Fibroblast of villous mesenchyme (primary cell): ENCODE measurements at regions not wholly inside any gene's neighbourhood (a gene's known extent, or its start where the extent isn't known, plus 50 kb on each side); places are given as distances from the start of the nearest gene placed in this dataset.

ENCODE experiments used
- DNase-seq: peaks from one replicate; pipeline ENCODE4 v3.0.0-alpha.2; 2010; ENCODE audit warnings: low read depth
- H3K4me3 ChIP-seq: 2 replicates; pipeline ENCODE4 v1.5.1; 2011; ENCODE audit warnings: low read depth, mild to moderate bottlenecking, low read length
- TF ChIP-seq, protein P1 (sequence below): IDR thresholded peaks from 2 replicates; pipeline ENCODE4 v1.5.1; 2012; ENCODE audit warnings: low read depth, mild to moderate bottlenecking, low read length; ENCODE audit not compliant: insufficient read depth

DNA sequence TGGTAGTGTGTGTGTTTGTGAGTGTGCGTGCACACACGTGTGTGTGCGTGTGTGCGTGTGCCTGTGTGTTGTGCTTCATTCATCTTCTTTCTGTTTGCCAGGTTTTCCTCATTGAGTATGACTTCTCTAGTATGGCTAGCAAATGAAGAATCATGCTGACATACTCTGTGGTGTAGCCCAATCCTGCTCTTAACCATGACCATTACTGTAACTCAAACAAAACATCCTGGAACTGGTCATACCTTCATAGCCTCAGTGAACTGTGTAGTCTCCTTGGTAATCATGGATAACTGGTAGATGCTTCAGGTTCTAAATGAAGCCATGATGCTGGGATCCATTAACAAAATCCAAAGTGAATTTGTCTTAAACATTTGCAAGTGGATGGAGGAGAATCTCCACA lies 1117.7 kb downstream of the BCL11B start:
- no peak for DNase-seq
- TF ChIP-seq, protein P1, sequence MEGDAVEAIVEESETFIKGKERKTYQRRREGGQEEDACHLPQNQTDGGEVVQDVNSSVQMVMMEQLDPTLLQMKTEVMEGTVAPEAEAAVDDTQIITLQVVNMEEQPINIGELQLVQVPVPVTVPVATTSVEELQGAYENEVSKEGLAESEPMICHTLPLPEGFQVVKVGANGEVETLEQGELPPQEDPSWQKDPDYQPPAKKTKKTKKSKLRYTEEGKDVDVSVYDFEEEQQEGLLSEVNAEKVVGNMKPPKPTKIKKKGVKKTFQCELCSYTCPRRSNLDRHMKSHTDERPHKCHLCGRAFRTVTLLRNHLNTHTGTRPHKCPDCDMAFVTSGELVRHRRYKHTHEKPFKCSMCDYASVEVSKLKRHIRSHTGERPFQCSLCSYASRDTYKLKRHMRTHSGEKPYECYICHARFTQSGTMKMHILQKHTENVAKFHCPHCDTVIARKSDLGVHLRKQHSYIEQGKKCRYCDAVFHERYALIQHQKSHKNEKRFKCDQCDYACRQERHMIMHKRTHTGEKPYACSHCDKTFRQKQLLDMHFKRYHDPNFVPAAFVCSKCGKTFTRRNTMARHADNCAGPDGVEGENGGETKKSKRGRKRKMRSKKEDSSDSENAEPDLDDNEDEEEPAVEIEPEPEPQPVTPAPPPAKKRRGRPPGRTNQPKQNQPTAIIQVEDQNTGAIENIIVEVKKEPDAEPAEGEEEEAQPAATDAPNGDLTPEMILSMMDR = no peak
- no peak overlapping the region for H3K4me3 ChIP-seq

DNA sequence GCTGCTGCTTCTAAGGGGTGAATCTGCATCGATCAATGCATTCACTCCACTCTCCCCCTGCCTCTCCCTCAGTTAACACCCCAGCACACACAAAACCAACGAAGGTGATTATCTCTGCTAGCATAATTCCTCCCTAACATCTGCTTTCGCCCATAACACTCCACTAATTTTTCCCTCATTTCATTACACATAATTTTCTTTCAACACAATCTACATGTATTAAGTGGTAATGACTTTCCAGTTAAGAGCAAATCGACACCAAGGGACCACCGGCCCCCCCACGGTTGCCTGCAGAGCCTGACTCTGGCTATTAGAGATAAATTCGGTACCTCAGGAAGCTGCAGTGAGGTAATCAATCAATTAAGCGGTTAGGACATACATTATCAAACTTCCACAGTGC lies 1115.6 kb downstream of the BCL11B start:
- no peak for DNase-seq
- TF ChIP-seq, protein P1 = no peak
- no peak overlapping the region for H3K4me3 ChIP-seq

DNA sequence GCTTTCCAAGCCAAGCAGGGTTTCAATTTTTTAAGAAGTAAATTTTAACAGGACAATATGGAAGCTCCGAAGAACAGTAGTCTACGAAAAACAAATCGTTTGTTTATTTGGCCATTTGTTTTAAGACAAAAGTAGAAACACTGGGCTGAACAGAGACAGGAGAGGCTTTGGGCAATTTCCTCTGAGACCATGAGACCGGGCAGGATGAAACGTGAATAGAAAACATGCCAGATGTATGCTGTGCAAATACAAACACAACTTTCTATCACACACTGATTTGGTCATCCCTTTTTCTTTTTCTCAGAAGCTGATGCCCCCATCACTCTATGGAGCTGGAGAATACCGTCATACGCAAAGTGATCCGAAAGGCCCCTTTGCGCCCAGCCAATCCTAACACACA lies 1111.1 kb downstream of the BCL11B start:
- TF ChIP-seq, protein P1 = no peak
- H3K4me3 ChIP-seq = no peak overlapping the region
- no peak for DNase-seq

DNA sequence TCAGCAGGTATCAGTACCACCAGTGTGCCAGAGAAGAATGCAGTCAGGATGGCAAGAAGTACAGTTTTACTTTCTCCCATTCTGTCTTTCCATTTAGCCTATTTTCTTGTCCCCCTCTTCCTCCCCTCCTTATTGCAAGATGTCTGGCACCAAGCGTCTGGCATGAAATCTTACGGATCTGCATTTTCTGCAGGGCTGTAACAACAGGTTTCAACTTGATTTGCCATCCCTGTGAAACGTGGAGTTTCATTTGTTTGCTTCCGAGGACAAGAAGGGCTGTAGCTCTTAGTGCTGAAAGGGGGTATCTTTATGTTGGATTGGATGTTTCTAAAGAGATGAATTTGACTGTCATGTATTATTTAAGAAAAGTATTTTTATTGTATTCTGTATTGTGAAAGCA lies 1110.6 kb downstream of the BCL11B start:
- TF ChIP-seq, protein P1 = no peak
- no peak for DNase-seq
- H3K4me3 ChIP-seq = no peak overlapping the region

DNA sequence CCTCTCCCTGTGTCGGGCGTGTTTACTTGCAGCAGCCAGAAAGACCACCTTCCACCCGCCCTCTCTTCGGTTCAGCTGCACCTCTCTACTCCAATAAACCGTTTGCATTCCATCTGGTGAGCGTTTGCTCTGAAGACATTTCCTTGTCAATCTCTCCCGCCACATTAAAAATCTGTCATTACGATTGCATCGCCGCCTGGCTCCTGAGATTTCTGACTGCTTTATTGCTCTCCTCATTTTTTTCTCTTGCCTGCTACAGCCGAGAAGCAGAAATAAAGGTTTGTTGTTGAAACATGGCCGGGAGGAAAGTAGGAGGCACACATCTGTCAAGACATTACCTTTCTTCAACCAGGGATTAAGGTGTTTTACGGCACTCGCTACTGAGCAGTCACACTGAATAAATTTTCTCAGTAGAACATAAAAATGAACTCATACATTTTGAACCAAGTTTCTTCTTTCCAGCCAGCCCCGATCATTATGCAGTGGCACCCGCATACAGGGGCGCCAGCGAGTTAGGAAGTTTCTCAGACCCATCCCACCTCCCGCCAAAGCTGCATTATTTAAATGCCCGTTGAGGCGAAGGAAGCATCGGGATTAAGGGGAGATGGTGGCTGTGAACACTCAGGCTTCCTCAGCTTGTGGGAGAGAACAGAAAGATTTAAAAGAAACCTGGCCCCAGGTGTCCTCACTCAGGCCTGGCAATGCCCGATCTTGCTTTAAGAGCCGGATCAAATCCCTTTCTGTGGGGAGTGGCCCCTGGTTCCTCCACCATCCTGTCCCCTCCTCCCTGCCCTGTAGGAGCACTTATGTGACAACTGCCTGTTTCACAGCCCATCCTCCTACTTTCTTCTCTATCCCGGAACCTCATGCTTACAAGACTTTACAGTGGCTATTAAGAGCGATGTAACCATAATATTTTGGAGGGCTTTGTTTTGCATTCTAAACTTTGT lies 1108.9 kb downstream of the BCL11B start:
- H3K4me3 ChIP-seq = no peak overlapping the region
- DNase-seq = no peak
- TF ChIP-seq, protein P1 = no peak

DNA sequence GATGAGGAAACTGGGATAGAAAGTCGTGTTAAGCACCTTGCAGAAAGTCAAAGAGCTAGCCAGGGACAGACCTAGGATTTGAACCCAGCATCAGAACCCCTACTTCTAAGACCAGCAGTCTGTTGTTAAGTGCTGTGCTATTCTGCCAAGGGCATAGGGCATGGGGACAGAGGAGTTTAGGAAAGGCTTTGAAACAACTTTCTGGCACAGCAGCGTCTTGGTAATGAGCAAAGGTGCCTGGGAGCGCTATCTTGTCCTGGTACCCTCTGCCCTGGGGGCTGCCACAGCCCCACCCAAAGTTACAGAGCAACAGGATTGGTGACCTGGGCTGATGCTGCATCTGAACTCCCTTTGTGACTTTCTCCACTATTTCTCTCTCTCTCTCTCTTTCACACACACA lies 1108.1 kb downstream of the BCL11B start:
- DNase-seq = no peak
- no peak overlapping the region for H3K4me3 ChIP-seq
- TF ChIP-seq, protein P1 = no peak
